HG02759 (cell line): ENCODE measurements at regions not wholly inside any gene's neighbourhood (a gene's known extent, or its start where the extent isn't known, plus 50 kb on each side); places are given as distances from the start of the nearest gene placed in this dataset.

Source experiments
- ATAC-seq: cut with Tn5 transposase; IDR thresholded peaks from one replicate; pipeline ENCODE4 v1.9.1; 2021; ENCODE audit warnings: mild to moderate bottlenecking, moderate library complexity; ENCODE audit not compliant: unreplicated experiment

DNA sequence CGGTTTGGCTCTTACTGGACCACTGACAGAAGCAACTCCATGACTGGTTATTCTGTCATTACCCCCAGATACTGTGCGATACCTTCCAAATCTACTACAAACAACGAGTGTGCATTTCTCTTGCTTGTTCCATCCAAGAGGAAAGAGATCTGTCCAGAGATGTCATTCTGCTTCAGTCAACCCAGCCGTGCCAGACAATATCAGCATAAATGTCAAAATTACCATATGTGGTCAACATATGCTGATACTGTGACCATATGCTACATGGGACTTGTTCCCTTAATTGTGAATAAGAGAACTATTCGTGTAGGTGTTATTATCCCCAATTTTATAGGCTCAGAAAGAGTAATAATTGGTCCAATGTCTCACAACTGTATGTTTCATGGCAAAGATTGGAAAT is 143.2 kb upstream of the PRSS1 start:
- ATAC-seq = no peak

GRCh38 chr7:142604671-142605070 is 144.6 kb upstream of the PRSS1 start:
- ATAC-seq = no peak

DNA sequence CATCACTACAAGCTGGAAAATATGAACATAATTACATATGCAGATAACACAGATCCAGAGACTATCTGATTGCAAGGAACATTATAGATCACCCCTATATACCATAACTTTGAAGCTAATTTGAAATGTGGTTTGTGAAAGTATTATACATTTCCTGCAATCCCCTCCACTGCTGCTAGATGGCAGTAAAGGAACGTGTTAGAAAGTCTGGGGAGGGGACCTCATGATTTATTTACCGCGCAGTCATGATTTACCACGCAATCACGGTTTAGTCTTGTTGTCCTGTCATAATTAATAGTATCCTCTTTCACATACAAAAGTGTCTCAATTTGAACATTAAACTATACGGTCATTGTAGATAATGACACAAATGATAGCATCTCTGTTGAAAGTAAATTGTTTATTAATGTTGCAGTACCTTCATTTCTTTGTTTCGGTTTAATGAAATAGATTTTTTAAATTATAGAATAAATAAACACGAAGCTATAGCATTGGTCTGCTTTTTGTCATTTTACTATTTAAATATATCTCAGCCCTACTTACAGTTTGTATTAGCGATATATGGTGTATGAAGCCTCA is 145.3 kb upstream of the PRSS1 start:
- ATAC-seq = no peak

DNA sequence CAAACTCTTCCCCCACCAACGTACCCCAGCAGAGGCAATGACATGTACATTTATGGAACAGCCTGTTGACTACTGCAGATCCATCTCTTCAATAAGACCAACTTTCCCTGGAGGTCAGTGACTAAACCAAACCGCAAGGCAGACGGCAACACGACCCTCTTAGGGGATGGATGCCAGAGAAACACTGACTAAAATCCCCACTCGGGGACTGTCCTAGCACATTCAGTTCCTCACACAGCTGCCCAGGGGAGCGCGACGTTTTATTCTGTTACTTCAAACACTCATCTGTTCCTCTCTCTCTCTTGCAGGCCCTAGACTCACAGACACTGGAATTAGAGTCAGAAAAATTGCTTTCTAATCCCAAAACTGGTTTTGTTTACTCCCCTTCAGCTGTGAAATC is 146.5 kb upstream of the PRSS1 start:
- ATAC-seq = no peak

DNA sequence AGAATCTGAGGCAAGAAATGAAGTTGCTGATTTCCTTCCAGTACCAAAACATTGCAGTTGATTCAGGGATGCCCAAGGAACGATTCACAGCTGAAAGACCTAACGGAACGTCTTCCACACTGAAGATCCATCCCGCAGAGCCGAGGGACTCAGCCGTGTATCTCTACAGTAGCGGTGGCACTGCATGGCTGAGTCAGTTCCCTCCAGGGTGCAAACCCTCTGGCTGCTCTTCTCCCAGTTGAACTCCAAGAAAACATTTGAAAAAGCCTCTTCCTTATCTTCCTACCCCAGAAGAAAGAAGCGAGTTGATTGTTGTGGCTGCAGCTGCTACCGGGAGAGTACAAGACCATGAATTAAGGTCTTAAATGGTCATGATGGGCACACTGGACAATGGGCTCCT is 147.1 kb upstream of the PRSS1 start:
- no peak for ATAC-seq

DNA sequence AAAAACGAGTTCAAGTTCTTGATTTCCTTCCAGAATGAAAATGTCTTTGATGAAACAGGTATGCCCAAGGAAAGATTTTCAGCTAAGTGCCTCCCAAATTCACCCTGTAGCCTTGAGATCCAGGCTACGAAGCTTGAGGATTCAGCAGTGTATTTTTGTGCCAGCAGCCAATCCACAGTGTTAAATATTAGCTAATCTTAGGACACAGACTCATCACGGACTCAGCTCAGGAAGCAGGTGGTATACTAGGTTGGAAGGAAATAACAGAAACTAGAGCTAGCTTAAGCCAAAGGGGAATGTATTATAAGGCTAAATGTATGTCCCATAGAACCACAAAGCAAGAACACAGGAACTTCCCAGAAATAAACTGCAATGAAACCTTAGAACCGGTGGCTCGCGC is 151.0 kb upstream of the PRSS1 start:
- ATAC-seq = no peak

- no peak for ATAC-seq
These were observed 151.7 kb upstream of the PRSS1 start for GRCh38 chr7:142597547-142597946.

DNA sequence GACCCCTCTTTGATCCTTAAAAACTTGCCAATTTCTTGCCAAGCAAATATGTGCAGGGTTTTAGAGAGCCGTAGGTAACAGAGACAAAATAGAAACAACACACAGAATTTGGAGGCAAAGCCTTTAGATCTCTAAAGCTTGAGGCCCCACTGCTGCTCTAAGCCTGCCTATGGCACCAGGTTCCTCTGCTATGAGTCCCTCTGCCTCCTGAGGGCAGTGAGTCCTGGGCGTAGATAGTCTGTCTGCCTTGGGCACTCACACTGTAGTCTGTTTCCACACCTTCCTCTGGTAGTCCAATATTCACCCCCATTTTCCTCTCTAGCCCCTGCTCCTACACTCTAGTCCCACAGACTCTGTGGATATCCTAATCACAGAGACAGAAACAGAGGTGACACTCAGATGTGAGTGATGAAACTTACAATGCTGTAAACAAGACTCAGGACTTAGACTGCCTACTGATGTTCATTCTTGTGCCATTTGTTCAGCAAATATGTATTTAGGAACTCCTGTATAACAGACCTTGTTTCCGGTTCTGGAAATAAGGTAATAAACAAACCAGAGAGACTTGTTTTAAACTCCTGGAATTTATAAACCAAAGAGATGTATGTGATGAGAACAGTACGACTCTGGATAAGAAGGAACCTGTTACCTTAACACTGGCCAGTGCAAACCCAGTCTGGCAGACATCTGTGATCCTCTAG is 153.3 kb upstream of the PRSS1 start:
- ATAC-seq = no peak

DNA sequence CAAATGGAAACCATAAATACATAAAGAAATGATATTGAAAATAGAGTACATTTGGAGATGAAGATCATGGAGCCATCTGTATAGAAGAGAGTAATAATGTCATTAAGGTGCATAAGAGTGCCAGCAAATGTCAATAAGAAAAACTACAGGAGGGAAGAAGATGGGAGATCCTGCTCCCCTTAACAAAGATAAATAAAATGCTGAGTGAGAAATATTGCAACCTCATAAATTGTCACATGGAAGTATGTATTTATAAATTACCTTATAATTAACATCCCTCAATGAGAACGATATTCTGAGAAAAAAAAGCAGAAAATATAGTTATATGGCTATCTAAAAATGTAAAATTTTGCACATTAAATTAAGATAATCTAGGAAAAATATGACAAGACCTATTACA is 155.2 kb upstream of the PRSS1 start:
- ATAC-seq = no peak

- ATAC-seq = no peak
These were observed 156.2 kb upstream of the PRSS1 start for GRCh38 chr7:142593106-142593505.

- ATAC-seq = no peak
These were observed 156.6 kb upstream of the PRSS1 start for GRCh38 chr7:142592664-142593063.

- ATAC-seq = no peak
These were observed 157.0 kb upstream of the PRSS1 start for GRCh38 chr7:142592231-142592630.

DNA sequence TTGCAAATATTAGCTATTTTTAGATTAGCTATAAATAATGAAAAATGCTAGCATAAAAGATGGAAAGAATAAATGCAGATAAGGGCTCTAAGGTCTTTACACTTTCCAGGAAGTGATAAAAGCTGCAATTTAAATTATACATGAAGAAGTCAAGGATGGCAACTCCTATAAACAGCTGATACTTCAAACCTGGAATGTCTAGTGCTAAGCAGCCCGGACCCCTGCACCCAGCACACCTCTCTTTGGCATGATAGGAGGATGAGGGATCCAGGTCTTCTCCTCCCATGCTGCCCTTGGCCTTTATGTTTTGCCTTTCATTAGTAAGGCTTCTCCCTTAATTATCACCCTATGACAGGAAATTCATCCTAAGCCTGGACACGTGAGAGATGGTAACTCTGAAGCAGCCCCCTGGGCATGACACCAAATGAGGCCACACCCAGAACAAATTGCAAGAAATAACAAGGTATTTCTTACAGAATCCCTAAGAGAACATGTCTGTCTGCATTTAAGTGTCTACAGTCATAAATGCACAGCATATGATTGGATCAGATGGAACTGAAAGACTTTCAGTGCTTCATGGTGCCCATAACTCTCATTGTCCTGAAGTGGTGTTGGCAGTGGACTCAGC is 158.3 kb upstream of the PRSS1 start:
- no peak for ATAC-seq

DNA sequence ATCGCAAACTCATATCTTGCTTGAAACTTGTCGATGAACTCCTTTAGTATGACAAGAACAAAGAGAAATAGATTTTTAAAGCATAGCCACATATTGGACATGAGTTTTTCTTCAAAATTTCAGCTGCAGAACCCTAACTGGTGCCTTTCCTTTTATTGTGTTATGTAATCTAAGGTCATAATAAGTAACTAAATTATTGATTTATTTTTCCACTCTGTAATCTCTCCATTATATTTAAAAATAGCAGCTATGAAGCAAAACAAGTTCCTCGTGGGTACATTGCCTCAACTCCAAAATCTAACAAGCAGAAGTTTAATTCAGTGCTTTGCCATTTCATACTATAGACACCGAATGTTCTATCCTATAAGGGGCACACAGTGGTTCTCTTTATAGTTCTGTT is 159.2 kb upstream of the PRSS1 start:
- ATAC-seq = no peak

DNA sequence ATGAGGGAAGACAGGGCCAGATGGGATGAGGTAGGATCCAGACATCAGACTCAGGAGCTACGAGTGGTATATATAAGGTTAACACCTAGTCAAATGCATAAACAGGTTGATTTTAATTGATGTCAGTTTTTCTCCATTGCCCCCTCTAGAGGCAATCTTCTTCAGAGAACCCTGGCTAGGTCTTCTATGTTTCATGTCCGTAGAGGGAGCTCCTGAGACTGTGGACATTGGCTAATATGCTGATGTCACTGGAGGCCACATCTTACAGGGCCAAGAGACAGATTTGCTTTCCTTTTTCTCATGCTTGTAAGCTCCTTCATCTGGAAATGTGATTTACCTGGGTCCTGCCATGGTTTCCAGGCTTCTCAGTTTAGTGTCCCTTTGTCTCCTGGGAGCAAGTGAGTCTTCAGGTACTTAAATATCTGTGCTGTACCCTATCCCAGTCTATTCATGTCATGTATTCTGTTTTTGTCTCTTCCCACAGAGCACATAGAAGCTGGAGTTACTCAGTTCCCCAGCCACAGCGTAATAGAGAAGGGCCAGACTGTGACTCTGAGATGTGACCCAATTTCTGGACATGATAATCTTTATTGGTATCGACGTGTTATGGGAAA is 161.6 kb upstream of the PRSS1 start:
- ATAC-seq = peak; percentile 69

GRCh38 chr7:142586611-142587010 is 162.7 kb upstream of the PRSS1 start:
- ATAC-seq = no peak

- ATAC-seq = no peak
These were observed 163.8 kb upstream of the PRSS1 start for GRCh38 chr7:142585425-142585824.

DNA sequence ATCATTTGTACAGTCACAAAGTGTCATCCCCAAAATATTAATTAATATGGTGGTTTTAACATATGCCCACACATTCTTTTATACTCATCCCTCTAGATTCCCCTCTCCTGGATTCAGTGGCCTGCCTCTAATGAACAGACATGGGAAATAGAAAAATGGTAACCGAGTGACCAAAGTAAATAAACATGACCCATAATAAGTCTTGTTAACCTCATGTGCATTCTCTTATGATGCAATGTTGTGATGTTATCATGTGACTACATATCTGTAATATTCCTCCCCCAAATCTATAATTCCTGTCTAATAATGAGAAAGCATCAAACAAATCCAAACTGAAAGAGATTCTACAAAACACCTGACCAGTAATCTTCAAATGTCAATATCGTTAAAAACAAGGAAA is 164.5 kb upstream of the PRSS1 start:
- ATAC-seq = no peak

GRCh38 chr7:142583446-142583845 is 165.8 kb upstream of the PRSS1 start:
- peak; percentile 69 for ATAC-seq

- no peak for ATAC-seq
These were observed 166.9 kb upstream of the PRSS1 start for GRCh38 chr7:142582351-142582750.

GRCh38 chr7:142581341-142581740 is 167.9 kb upstream of the PRSS1 start:
- ATAC-seq = peak; percentile 74

GRCh38 chr7:142579946-142580345 is 169.3 kb upstream of the PRSS1 start:
- peak; percentile 32 for ATAC-seq
